Activated gamma-delta T cell treated with Interleukin-2 at 50 U/mL for 16 hours (primary cell): ENCODE measurements at regions not wholly inside any gene's neighbourhood (a gene's known extent, or its start where the extent isn't known, plus 50 kb on each side); places are given as distances from the start of the nearest gene placed in this dataset.

Experiments used
- DNase-seq: peaks from one replicate; pipeline ENCODE4 v3.0.0-alpha.2; 2020

- no peak for DNase-seq
Measured at GRCh38 chr10:130372866-130373265, 236.7 kb downstream of the GLRX3 start.

- no peak for DNase-seq
Measured at GRCh38 chr10:130377986-130378540, 241.9 kb downstream of the GLRX3 start.

- DNase-seq = no peak
Measured at GRCh38 chr10:130378556-130379400, 242.6 kb downstream of the GLRX3 start.

GRCh38 chr10:130380056-130380455 is 243.9 kb downstream of the GLRX3 start:
- DNase-seq = no peak

GRCh38 chr10:130382031-130382430 is 245.8 kb downstream of the GLRX3 start:
- DNase-seq = no peak

- DNase-seq = no peak
Measured at GRCh38 chr10:130387936-130388580, 251.9 kb downstream of the GLRX3 start.

- DNase-seq = no peak
Measured at GRCh38 chr10:130388746-130389145, 252.6 kb downstream of the GLRX3 start.

GRCh38 chr10:130389906-130390305 is 253.7 kb downstream of the GLRX3 start:
- no peak for DNase-seq

GRCh38 chr10:130392031-130392430 is 255.8 kb downstream of the GLRX3 start:
- DNase-seq = no peak

- DNase-seq = no peak
Measured at GRCh38 chr10:130393342-130393741, 257.2 kb downstream of the GLRX3 start.

GRCh38 chr10:130394832-130395231 is 258.6 kb downstream of the GLRX3 start:
- no peak for DNase-seq

- DNase-seq = no peak
Measured at GRCh38 chr10:130395248-130395936, 259.2 kb downstream of the GLRX3 start.

GRCh38 chr10:130396044-130396443 is 259.9 kb downstream of the GLRX3 start:
- no peak for DNase-seq

- DNase-seq = no peak
Measured at GRCh38 chr10:130398090-130398994, 262.2 kb downstream of the GLRX3 start.

- no peak for DNase-seq
Measured at GRCh38 chr10:130399425-130399950, 263.3 kb downstream of the GLRX3 start.

- no peak for DNase-seq
Measured at GRCh38 chr10:130400890-130401289, 264.7 kb downstream of the GLRX3 start.

GRCh38 chr10:130401860-130402765 is 265.9 kb downstream of the GLRX3 start:
- DNase-seq = no peak

GRCh38 chr10:130403153-130404075 is 267.2 kb downstream of the GLRX3 start:
- DNase-seq = no peak

- no peak for DNase-seq
Measured at GRCh38 chr10:130404476-130405055, 268.4 kb downstream of the GLRX3 start.
